AG04450 (cell line): ENCODE measurements at regions not wholly inside any gene's neighbourhood (a gene's known extent, or its start where the extent isn't known, plus 50 kb on each side); places are given as distances from the start of the nearest gene placed in this dataset.

Experiments
- CTCF ChIA-PET: fragments of 300-600, 350-600 bp; formaldehyde crosslinking; extraction: SDS; loops from one replicate; lab custom pipeline; 2022; ENCODE audit warnings: antibody characterized with exemption, inconsistent platforms; lab: Charles Lee
- POLR2A ChIA-PET: fragments of 350-600 bp; formaldehyde crosslinking; extraction: SDS; loops from one replicate; lab custom pipeline; 2021; ENCODE audit warnings: antibody characterized with exemption, inconsistent platforms; lab: Yijun Ruan, JAX
- DNase-seq: peaks from one replicate; pipeline ENCODE4 v3.0.0-alpha.2; 2011; ENCODE audit warnings: low read depth, low spot score
- H3K27ac ChIP-seq: one replicate; pipeline ENCODE4 v1.5.1; 2012; ENCODE audit warnings: low read depth, low read length, control low read depth
- H3K27me3 ChIP-seq: one replicate; pipeline ENCODE4 v1.6.0; 2012; ENCODE audit warnings: low read length; ENCODE audit not compliant: control insufficient read depth, insufficient read depth
- H3K4me3 ChIP-seq: 2 replicates; pipeline ENCODE4 v1.5.1; 2011; ENCODE audit warnings: mild to moderate bottlenecking, low read depth, low read length, control low read depth
- H3K9me3 ChIP-seq: 2 replicates; pipeline ENCODE4 v1.5.1; 2012; ENCODE audit warnings: low read length; ENCODE audit not compliant: control insufficient read depth, insufficient read depth
- CTCF ChIP-seq: IDR thresholded peaks from 2 replicates; pipeline ENCODE4 v1.5.1; 2011; ENCODE audit warnings: low read depth, low read length, control low read depth, inconsistent platforms

- no peak for TF ChIP-seq CTCF
- no peak for DNase-seq
- Histone ChIP-seq H3K27me3 (peaks cover 15% of the 10 kb centered on the region), H3K27ac (no peak overlapping the region), H3K4me3 (no peak overlapping the region), H3K9me3 (peaks cover 4% of the 10 kb centered on the region)
- ChIA-PET CTCF (interaction anchor here (1.9 kb wide), 1 partner anchor 68 kb away, joined by 5 read pairs; no protein-coding TSS in a partner anchor), POLR2A (no interaction called here)
Observed at GRCh38 chr2:41942278-41942677, 105.5 kb upstream of the PKDCC start.

- ChIA-PET CTCF (interaction anchor here (1.9 kb wide), 1 partner anchor 69 kb away, joined by 5 read pairs; no protein-coding TSS in a partner anchor), POLR2A (no interaction called here)
- no peak for TF ChIP-seq CTCF
Observed at GRCh38 chr2:41943159-41943558, 104.7 kb upstream of the PKDCC start.

GRCh38 chr2:41944220-41944880 lies 103.5 kb upstream of the PKDCC start:
- DNase-seq, result no peak
- TF ChIP-seq CTCF, result no peak
- H3K27me3 ChIP-seq, result peaks cover 32% of the 10 kb centered on the region
- H3K27ac ChIP-seq, result no peak overlapping the region
- H3K9me3 ChIP-seq, result peaks cover 4% of the 10 kb centered on the region
- ChIA-PET CTCF (interaction anchor here (1.2 kb wide), 2 partner anchors 19 to 142 kb away, joined by 3 to 7 read pairs; no protein-coding TSS in a partner anchor), POLR2A (interaction anchor here (0.6 kb wide), 1 partner anchor 103 kb away, joined by 3 read pairs; the partner anchor contains the start of gene PKDCC)
- no peak overlapping the region for H3K4me3 ChIP-seq

More at GRCh38 chr2:41943159-41943558, 104.7 kb upstream of the PKDCC start:
- no peak for DNase-seq
- Histone ChIP-seq H3K27ac (no peak overlapping the region), H3K27me3 (peaks cover 22% of the 10 kb centered on the region), H3K4me3 (no peak overlapping the region), H3K9me3 (peaks cover 4% of the 10 kb centered on the region)

GRCh38 chr2:41947701-41948396 lies 100.0 kb upstream of the PKDCC start:
- ChIA-PET CTCF (interaction anchor here (1.0 kb wide), 1 partner anchor 94 kb away, joined by 3 read pairs; no protein-coding TSS in a partner anchor), POLR2A (interaction anchor here (0.8 kb wide), 1 partner anchor 73 kb away, joined by 3 read pairs; no protein-coding TSS in a partner anchor)
- DNase-seq, result no peak
- no peak overlapping the region for H3K27ac ChIP-seq
- H3K27me3 ChIP-seq, result peaks cover 36% of the 10 kb centered on the region
- H3K9me3 ChIP-seq, result peaks cover 4% of the 10 kb centered on the region; the same call in 1 of the 2 replicates
- H3K4me3 ChIP-seq, result no peak overlapping the region
- no peak for TF ChIP-seq CTCF
